Activated T-helper 2 cell treated with anti-CD3 and anti-CD28 coated beads, Interferon-gamma antibody, Interleukin-2, Interleukin-4, amounts not matched to agents 10 μg/mL and 5 μg/mL and 100 μg/mL, durations not matched to agents 14 hours and 24 hours and 36 hours (primary cell): ENCODE measurements at regions not wholly inside any gene's neighbourhood (a gene's known extent, or its start where the extent isn't known, plus 50 kb on each side); places are given as distances from the start of the nearest gene placed in this dataset.

Experiments
- DNase-seq: peaks from one replicate; pipeline ENCODE4 v3.0.0; 2021; ENCODE audit warnings: low spot score
- H3K27ac Mint-ChIP-seq: one replicate; pipeline ENCODE4 v1.8.0; 2021; ENCODE audit warnings: mixed read lengths
- H3K27me3 Mint-ChIP-seq: one replicate; pipeline ENCODE4 v1.8.0; 2021; ENCODE audit warnings: low read depth, mixed read lengths
- H3K36me3 Mint-ChIP-seq: one replicate; pipeline ENCODE4 v1.8.0; 2021; ENCODE audit warnings: low read depth, mixed read lengths
- H3K4me1 Mint-ChIP-seq: one replicate; pipeline ENCODE4 v1.8.0; 2021; ENCODE audit warnings: low read depth, mixed read lengths
- H3K4me3 Mint-ChIP-seq: one replicate; pipeline ENCODE4 v1.8.0; 2021; ENCODE audit warnings: low read depth, mild to moderate bottlenecking, moderate library complexity, mixed read lengths
- H3K9me3 Mint-ChIP-seq: one replicate; pipeline ENCODE4 v1.8.0; 2021; ENCODE audit warnings: mixed read lengths
- intact Hi-C: fragments of 100-400 bp; cut with micrococcal nuclease; formaldehyde crosslinking; loops from one replicate; pipeline ENCODE4 v1.15.1; 2023

DNA sequence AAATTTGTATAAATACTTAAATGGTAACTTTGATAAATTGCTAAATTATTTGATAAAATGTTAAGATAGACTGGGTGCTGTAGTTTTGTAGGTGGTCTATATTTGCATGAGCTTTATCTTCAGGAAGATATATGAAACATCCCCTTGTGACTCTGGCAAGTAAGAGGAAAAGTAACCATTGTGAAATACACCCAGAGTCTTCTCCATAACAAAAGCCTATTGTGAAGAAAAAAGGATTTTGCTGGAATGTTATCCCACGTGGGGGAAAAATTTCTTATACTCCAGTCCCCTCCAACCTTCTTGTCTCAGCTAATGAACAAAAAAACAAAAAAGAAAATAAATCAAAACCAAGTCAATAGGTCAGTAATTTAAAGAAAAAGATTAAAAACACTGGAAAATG lies 600.7 kb downstream of the HDGFL1 start:
- H3K9me3 Mint-ChIP-seq, result peaks cover 11% of the 10 kb centered on the region

DNA sequence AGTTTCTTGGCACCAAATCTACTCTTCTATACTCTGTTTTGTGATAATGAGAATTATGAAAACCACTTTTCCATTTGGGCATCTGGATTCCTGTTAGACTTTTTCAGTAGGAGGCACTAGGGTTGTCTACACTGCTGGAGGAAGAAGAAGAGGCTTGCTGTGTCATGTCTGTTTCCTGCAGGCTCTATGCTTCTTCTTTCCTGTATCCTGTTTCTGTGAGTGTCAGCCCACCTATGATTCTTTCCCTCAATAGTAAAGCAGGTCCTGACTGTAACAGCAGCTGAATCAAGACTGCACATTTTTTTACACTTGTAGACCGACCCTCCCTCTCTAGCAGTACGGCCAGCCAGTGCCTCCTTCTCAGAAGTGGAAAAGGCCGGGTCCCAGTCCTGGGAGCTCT lies 603.9 kb downstream of the HDGFL1 start:
- intact Hi-C loops, result loop anchor here (10.0 kb wide), 1 partner anchor 1108 kb away; no protein-coding TSS in a partner anchor
- Mint-ChIP-seq H3K4me3 (no peak overlapping the region), H3K27me3 (no peaks in the 10 kb centered on the region), H3K9me3 (peaks cover 8% of the 10 kb centered on the region), H3K36me3 (no peaks in the 10 kb centered on the region), H3K4me1 (no peaks in the 10 kb centered on the region), H3K27ac (no peak overlapping the region)
- no peak for DNase-seq

More for the DNA sequence above, 600.7 kb downstream of the HDGFL1 start:
- H3K4me1 Mint-ChIP-seq, result no peaks in the 10 kb centered on the region
- no peak overlapping the region for H3K4me3 Mint-ChIP-seq
- no peak for DNase-seq
- H3K27ac Mint-ChIP-seq, result no peak overlapping the region
- no peaks in the 10 kb centered on the region for H3K36me3 Mint-ChIP-seq
- H3K27me3 Mint-ChIP-seq, result no peaks in the 10 kb centered on the region
- intact Hi-C loops, result loop anchor here (10.0 kb wide), 1 partner anchor 1105 kb away; no protein-coding TSS in a partner anchor

DNA sequence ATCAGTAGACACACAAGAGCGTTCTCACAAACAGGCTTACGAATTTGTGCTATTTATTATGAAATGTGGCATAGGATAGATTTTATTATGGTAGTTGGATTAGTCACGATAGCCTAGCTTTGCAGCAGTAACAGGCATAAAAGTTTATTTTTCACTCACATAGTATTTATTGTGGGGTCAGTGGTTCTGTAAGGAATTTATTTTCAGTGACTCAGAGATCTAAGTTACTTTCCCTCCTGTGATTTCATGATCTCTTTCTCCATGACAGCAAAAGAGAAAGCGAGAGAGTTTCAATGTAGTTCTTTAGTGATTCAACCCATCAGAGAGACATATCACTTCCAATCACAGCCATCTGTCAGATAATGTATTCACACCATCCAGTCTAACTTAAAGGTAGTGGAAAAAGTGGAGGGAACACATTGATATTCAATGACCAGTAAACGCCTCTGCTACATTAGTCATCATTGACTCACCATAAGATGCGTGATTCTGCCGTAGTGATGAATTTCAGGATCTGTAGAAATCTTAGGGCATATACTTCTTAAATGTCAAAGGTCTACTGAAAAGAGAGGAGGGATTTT lies 605.5 kb downstream of the HDGFL1 start:
- no peaks in the 10 kb centered on the region for H3K36me3 Mint-ChIP-seq
- no peaks in the 10 kb centered on the region for H3K4me1 Mint-ChIP-seq
- peaks cover 3% of the 10 kb centered on the region for H3K9me3 Mint-ChIP-seq
- H3K4me3 Mint-ChIP-seq, result no peak overlapping the region
- H3K27ac Mint-ChIP-seq, result no peak overlapping the region
- no peak for DNase-seq
- no peaks in the 10 kb centered on the region for H3K27me3 Mint-ChIP-seq
- intact Hi-C loops, result loop anchor here (10.0 kb wide), 1 partner anchor 1110 kb away; no protein-coding TSS in a partner anchor

DNA sequence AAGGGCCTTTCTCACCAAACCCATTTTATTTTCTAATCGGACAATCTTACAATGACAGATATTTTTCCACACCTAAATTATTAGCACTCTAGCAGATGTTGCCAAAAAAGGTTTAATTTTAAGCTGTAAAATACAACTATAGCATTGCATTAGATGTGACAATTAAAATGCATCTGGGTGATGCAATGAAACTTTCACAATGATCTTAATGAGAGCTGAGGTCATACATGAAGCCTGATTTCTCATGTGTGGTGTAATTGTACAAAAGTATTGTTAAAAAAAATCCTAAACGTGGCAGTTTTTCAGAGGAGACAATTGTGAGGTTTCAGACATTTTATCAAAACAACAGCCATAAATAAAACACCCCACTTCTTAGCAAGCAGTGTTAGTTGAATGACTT lies 606.0 kb downstream of the HDGFL1 start:
- Mint-ChIP-seq H3K27me3 (no peaks in the 10 kb centered on the region), H3K4me3 (no peak overlapping the region), H3K27ac (no peak overlapping the region), H3K9me3 (peaks cover 3% of the 10 kb centered on the region), H3K36me3 (no peaks in the 10 kb centered on the region), H3K4me1 (no peaks in the 10 kb centered on the region)
- DNase-seq, result no peak
- intact Hi-C loops, result loop anchor here (10.0 kb wide), 1 partner anchor 1111 kb away; no protein-coding TSS in a partner anchor

DNA sequence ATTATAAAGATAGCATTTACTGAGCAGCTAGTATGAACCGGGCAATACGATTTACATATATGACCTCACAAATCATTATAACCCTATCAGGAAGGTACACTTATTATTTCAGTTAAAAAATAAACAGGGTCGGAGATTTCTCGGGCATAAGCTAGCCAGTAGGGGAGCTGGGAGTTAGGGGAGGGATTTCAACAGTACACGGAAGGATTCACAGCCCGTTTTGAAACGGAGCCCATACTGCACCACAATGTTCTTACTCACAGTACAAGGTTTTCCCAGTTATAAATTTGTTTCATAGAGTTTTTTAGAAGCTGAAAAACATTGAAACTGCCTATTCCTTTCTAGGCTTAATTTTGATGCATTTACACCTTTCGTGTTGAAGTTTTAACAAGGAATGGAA lies 607.1 kb downstream of the HDGFL1 start:
- no peak overlapping the region for H3K4me3 Mint-ChIP-seq

DNA sequence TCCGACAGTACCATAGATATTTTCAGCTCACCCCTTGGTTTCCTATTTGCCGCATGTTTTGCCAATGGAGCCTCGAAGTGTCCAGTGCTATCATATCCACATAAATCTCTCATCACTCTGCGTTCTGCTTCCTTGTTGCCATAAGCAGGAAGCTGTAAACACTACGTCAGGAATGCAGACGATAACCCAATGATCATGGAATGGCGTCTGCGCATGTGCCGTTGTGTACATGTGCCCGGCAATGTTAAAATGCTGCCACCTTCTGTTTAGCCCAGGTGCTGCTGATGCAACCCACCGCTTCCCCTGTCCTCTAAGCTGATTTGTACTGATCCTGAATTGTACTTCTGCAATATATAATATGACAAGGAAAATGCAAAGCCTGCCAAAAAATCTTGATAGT lies 607.5 kb downstream of the HDGFL1 start:
- H3K36me3 Mint-ChIP-seq, result no peaks in the 10 kb centered on the region

More for the DNA sequence above, 607.1 kb downstream of the HDGFL1 start:
- no peak for DNase-seq
- no peaks in the 10 kb centered on the region for H3K4me1 Mint-ChIP-seq
- no peaks in the 10 kb centered on the region for H3K27me3 Mint-ChIP-seq
- no peaks in the 10 kb centered on the region for H3K36me3 Mint-ChIP-seq
- intact Hi-C loops, result loop anchor here (10.0 kb wide), 1 partner anchor 1112 kb away; no protein-coding TSS in a partner anchor
- H3K27ac Mint-ChIP-seq, result no peak overlapping the region
- peaks cover under 1% of the 10 kb centered on the region for H3K9me3 Mint-ChIP-seq

DNA sequence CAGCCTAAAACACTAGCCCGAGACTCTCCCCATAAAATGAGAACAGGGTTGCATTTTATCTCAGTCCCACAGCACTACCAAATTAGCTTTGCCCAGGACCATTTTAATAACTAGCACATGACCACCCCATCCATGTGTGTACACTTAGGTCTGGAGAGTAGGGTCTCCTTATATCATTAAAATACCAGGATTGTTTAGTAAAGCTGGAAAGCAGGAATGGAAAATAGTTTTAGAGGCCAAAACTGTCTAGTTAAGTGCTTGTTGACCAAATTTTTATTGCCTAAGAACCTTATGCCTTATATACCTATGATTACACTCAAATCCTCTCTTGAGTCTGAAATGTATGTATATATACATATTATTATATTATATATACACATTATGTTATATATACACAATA lies 608.4 kb downstream of the HDGFL1 start:
- no peak for DNase-seq
- Mint-ChIP-seq H3K9me3 (no peaks in the 10 kb centered on the region), H3K4me1 (no peaks in the 10 kb centered on the region), H3K27ac (no peak overlapping the region), H3K36me3 (no peaks in the 10 kb centered on the region), H3K27me3 (no peaks in the 10 kb centered on the region), H3K4me3 (no peak overlapping the region)
- intact Hi-C loops, result loop anchor here (10.0 kb wide), 1 partner anchor 1113 kb away; no protein-coding TSS in a partner anchor

More for the DNA sequence above, 607.5 kb downstream of the HDGFL1 start:
- Mint-ChIP-seq H3K27me3 (no peaks in the 10 kb centered on the region), H3K4me1 (no peaks in the 10 kb centered on the region), H3K4me3 (no peak overlapping the region), H3K9me3 (no peaks in the 10 kb centered on the region), H3K27ac (no peak overlapping the region)
- no peak for DNase-seq
- intact Hi-C loops, result loop anchor here (10.0 kb wide), 1 partner anchor 1112 kb away; no protein-coding TSS in a partner anchor

DNA sequence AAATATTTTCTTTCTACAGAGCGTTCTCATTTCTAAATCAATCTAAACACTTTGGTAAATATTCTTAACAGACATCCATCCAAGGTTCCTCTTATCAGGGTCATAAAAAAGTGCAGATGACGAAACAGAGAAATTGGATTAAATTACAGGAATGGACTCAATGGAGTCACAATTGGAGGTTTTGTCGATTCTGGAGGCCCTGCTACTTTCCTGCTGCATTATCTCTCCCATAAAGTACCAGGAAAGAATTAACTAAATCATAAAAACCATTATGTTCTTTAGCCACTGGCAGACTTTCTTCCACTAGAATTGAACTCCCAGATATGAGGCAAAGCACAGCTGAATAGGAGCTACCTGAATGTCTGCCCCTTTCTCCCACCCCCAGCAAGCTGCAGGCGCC lies 610.6 kb downstream of the HDGFL1 start:
- Mint-ChIP-seq H3K27ac (no peak overlapping the region), H3K9me3 (no peaks in the 10 kb centered on the region), H3K27me3 (no peaks in the 10 kb centered on the region), H3K4me1 (no peaks in the 10 kb centered on the region), H3K4me3 (no peak overlapping the region), H3K36me3 (no peaks in the 10 kb centered on the region)
- intact Hi-C loops, result loop anchor here (10.0 kb wide), 1 partner anchor 1115 kb away; no protein-coding TSS in a partner anchor
- no peak for DNase-seq

DNA sequence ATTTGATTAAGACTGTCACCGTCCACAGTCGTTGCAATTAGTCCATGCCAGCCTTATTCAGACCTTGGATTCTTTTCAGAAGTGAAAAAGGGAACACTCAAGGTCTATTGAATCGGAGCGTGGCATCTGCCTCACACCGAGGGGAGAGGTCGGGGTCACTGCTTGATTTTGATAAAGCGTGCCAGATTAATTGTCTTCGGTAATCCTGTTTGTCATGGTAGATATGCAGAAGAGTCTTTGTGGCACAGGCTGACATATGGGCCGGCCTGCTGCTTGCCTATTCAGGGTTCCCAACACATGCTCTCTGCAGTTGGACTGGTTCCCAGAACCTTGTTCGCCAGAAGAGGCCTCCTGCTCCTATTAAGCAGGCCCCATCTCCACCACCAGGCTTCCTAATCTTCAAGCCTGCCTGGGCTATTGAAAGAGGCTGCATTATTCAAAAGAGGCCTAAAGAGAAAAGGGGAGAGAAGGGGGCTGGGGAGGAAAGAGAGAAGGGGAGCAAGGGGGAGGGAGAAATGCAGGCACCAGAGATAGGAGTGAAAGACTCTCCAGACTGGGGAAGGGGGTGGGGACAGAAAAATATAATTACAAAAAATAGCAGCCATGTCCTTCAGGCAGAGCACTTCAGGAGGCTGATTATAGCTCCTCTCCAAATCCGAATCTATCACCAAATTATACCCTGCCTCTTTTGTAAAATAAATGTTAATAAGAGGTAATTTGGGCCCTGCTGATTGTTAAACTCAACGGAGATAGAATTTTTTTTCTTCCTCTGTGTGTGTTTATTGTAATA lies 611.3 kb downstream of the HDGFL1 start:
- no peaks in the 10 kb centered on the region for H3K9me3 Mint-ChIP-seq
- intact Hi-C loops, result no loop called here
- no peaks in the 10 kb centered on the region for H3K27me3 Mint-ChIP-seq
- DNase-seq, result no peak
- H3K4me3 Mint-ChIP-seq, result no peak overlapping the region
- no peak overlapping the region for H3K27ac Mint-ChIP-seq
- H3K36me3 Mint-ChIP-seq, result no peaks in the 10 kb centered on the region
- no peaks in the 10 kb centered on the region for H3K4me1 Mint-ChIP-seq

DNA sequence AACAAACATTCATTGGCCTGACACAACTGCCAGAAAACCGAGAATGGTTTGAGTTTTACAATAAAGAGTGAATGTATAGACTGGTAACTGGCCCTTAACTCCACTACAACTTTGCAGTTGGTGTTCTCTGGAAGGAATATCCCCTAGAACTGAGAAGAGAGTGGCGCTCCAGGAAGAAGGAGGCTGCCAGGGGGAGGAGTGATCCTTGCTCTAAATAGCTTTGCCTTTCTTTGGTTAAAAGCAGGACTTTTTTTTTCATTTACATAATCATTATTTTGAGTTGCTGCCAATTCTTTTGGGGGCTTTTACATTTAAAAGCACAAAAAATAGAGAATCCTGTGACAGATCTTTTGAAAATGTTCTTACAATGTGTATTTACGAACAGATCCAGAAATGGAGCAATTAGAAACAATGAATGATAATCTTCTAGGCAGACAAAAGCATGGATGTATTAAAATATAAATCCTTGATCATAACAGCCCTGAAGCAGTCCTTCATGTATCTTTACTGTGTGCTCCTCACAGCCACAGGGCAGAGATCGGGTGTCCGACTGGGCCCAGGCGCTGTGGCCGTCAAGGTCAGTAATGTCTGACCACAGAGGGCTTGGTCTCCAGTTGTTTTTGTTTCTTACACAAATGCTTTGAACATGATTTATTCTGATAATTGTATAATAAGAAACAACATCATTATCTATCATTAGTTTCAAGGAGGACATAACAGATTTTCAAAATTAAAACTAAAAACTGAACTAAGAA lies 612.2 kb downstream of the HDGFL1 start:
- Mint-ChIP-seq H3K4me3 (no peak overlapping the region), H3K36me3 (no peaks in the 10 kb centered on the region), H3K9me3 (no peaks in the 10 kb centered on the region), H3K27me3 (no peaks in the 10 kb centered on the region), H3K4me1 (no peaks in the 10 kb centered on the region), H3K27ac (no peak overlapping the region)
- intact Hi-C loops, result no loop called here
- DNase-seq, result no peak

DNA sequence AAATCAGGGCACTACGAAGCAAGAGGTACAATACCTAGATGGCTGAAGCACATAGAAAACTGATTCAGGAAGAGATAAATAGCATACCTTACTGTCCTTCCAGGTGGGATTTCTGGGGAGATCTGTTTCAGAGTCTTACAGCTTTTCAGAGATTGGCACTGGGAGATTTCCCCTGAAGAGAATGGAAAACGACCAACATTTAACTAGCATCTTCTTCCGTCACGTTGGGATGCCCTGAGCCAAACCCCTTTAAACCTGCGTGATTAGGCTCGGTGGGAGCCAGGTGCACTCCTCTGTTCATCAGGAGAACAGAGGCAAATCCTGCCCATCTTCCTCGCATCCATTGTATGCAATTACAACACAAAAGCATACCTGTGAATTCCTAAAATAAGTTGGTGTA lies 614.5 kb downstream of the HDGFL1 start:
- Mint-ChIP-seq H3K4me1 (no peaks in the 10 kb centered on the region), H3K4me3 (no peak overlapping the region), H3K27ac (no peak overlapping the region), H3K9me3 (no peaks in the 10 kb centered on the region), H3K36me3 (no peaks in the 10 kb centered on the region), H3K27me3 (no peaks in the 10 kb centered on the region)
- DNase-seq, result no peak
- intact Hi-C loops, result no loop called here

DNA sequence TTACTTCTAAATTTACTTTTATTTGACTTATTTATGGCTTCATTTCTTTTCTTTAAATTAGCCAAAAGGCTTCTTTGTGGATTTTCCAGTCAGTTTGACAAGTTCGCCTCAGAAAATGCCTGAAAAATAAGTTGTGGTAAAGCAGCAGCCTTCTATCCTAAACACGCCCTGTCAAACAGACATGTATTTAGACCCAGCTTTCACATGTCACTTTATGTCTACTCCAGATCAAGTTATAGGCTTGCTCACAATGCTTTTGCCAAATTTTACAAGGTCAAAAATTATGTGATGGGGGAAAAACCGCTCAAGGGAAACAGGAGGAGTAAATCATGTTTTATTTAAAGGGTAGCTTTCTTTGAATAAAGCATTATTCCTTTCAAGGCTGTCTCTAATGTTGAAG lies 615.0 kb downstream of the HDGFL1 start:
- DNase-seq, result no peak
- Mint-ChIP-seq H3K27me3 (no peaks in the 10 kb centered on the region), H3K4me1 (no peaks in the 10 kb centered on the region), H3K27ac (no peak overlapping the region), H3K9me3 (no peaks in the 10 kb centered on the region), H3K4me3 (no peak overlapping the region), H3K36me3 (no peaks in the 10 kb centered on the region)
- intact Hi-C loops, result no loop called here
